LNCaP clone FGC (cell line): ENCODE measurements at regions not wholly inside any gene's neighbourhood (a gene's known extent, or its start where the extent isn't known, plus 50 kb on each side); places are given as distances from the start of the nearest gene placed in this dataset.

Source experiments
- DNase-seq: peaks from one replicate; pipeline ENCODE4 v3.0.0-alpha.2; 2011; ENCODE audit warnings: low read depth
- H3K4me3 ChIP-seq: 2 replicates; pipeline ENCODE4 v1.5.1; 2011; ENCODE audit warnings: mild to moderate bottlenecking, low read depth, low read length, control low read depth
- TF ChIP-seq, protein P1 (sequence below): IDR thresholded peaks from 2 replicates; pipeline ENCODE4 v1.5.1; 2012; ENCODE audit warnings: mild to moderate bottlenecking; ENCODE audit not compliant: control insufficient read depth, insufficient read depth; ENCODE audit errors: extremely low read depth

DNA sequence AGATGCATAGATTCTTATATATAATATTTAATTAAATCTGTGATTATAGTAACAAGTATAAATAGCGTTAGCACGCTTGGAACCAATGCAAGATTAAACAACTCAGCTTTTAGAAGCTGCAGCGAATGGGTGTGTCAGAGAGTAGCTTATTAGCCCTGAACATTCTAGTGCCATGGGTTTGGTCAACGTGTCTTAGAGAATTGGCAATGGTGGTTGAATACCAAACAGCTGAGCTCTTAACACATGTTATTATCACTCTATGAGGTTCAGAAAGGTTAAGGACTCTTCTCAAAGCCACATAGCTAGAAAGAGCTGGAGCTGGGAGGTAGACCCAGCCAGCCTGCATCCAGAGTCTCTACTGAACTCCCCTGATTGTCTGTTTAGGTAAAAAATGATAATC lies 284.2 kb upstream of the CHD6 start:
- no peak for DNase-seq
- TF ChIP-seq, protein P1, sequence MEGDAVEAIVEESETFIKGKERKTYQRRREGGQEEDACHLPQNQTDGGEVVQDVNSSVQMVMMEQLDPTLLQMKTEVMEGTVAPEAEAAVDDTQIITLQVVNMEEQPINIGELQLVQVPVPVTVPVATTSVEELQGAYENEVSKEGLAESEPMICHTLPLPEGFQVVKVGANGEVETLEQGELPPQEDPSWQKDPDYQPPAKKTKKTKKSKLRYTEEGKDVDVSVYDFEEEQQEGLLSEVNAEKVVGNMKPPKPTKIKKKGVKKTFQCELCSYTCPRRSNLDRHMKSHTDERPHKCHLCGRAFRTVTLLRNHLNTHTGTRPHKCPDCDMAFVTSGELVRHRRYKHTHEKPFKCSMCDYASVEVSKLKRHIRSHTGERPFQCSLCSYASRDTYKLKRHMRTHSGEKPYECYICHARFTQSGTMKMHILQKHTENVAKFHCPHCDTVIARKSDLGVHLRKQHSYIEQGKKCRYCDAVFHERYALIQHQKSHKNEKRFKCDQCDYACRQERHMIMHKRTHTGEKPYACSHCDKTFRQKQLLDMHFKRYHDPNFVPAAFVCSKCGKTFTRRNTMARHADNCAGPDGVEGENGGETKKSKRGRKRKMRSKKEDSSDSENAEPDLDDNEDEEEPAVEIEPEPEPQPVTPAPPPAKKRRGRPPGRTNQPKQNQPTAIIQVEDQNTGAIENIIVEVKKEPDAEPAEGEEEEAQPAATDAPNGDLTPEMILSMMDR, result no peak

DNA sequence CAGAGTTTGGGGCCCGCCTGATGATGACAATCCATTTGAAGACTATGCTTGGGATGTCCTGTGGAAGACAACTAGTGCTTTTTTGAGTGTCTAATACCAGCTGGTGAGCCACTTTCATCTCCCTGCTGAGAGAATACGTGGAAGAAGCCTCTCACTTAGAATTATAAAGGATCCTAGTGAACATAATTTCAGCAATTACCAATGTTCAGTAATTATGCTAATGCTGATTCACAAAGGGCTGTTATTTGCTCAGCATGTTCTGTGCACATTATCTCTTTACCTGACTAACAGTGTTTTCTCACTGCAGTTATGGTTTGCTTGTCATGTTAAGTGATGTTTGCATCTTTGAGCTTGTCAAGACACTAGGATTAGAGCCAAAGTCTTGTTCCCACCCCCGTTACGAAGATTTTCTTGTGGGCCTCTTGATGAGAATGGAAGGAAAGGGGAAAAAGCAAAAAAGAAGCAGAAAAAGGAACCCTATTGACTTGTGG lies 282.1 kb upstream of the CHD6 start:
- DNase-seq, result no peak
- TF ChIP-seq, protein P1, result no peak
- H3K4me3 ChIP-seq, result no peak overlapping the region

More for the DNA sequence above, 284.2 kb upstream of the CHD6 start:
- H3K4me3 ChIP-seq, result no peak overlapping the region

DNA sequence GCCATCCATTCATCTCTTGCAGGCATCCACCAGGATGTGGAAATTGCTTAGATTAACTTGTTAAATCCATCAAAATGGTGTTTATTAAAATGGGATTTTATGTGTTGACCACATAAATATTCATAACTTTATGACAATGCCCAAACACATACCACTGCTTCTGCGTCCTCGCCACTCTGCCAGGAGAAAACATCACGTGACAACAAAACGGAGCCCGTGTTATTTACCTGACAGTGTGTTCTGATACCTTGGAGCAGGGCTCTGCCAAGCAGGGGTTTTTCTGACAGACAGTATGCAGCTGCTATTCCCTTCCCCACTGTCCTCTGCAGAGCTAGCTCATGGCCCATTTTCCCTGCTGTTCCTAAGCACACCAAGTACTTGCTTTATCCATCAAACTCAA lies 279.5 kb upstream of the CHD6 start:
- no peak overlapping the region for H3K4me3 ChIP-seq
- DNase-seq, result no peak
- TF ChIP-seq, protein P1, result no peak

DNA sequence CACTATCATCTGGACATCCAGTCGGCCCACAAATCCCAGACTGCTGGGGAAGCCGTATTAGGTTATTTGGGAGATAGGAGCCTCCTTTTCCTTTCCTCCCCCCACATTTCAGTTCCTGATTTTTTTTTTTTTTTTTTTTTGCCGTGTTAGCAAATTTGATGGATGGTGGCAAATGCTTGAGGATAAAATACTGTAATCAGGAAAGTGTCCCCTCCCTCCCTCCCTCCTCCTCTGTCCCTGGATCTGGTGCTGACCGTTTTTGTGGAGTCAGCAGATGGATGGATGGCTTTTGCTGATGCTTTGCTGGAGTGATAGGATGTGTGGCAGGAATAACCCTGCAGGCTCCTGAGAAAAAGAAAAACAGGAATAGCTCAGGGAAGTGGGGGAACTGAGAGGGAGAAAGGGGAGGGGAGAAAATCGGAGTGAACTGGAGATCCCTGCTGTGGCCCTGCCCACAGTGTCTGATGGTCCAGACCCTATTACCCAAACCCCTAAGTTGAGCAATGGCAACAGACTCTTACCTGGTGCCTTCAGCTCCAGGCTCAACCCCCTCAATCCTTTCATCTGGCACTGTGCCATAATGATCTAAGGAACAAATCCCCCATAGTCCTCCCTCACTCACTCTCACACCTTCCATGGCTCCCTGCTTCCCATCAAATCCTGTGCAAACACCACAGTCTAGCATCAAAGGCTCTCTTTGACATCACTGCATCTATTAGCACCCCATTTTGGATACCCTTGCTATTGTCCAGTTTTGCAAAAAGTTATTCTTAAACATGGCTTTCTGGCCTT lies 277.3 kb upstream of the CHD6 start:
- H3K4me3 ChIP-seq, result no peak overlapping the region
- DNase-seq, result no peak
- TF ChIP-seq, protein P1, result no peak

DNA sequence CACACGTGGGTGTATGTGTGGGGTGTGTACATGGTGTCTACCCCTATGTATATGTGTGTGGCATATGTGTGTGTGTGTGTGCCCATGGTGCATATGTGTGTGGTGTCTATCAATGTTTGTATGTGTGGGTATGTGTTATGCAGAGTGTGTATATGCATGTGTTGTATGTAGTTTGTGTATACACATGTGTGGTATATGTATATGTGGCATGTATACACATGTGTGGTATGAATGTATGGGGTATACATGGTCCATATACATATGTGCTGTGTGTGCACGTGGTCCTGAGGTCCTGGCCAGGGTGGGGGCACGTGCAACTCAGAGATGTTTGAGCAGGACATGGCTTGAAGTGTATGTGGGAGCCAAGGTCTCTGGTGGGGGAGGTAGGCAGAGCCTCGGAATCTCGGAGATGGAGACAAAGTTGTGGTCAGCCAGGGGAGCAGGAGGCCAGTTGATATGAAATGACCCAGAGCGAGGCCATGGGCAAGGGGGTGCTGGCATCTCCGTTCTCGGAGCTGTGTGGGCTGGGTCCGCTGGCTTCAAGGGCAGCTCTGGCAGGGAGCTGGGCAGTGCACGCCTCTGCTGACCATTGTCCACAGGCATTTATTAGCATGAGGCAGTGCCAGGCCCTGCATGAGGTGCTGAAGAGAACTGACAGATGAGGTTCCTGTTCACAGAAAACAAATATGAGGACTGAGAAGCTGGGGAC lies 276.2 kb upstream of the CHD6 start:
- TF ChIP-seq, protein P1, result no peak
- H3K4me3 ChIP-seq, result no peak overlapping the region
- no peak for DNase-seq

DNA sequence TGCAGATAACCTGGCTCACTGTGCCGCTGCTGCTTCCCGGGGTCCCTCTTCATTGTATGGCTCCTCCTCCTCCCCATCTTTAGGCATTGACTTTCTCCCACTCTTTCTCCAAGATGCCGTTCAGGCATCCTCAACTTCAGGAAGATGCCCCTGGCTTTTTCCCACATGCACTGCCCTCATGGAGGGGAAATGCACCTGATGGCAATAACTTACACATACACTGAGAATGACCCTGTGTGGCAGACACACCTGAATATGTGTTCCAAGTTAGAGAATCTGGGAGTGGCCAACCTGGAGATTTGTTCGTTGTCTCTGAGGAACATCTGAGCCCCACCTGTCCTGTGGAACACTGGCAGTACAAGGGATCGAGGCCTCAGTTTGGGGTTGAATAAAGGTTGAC lies 273.9 kb upstream of the CHD6 start:
- TF ChIP-seq, protein P1, result no peak
- no peak overlapping the region for H3K4me3 ChIP-seq
- DNase-seq, result no peak
